Keratinocyte (primary cell): ENCODE measurements at regions not wholly inside any gene's neighbourhood (a gene's known extent, or its start where the extent isn't known, plus 50 kb on each side); places are given as distances from the start of the nearest gene placed in this dataset.

Experiments used
- DNase-seq: peaks from one replicate; pipeline ENCODE4 v3.0.0-alpha.2; 2011; ENCODE audit warnings: low read depth, missing footprints, low spot score
- FAIRE-seq: peaks from 2 replicates; lab custom pipeline; 2011; peaks lifted over from hg19 to GRCh38; lab: Jason Lieb, UNC
- H2AFZ ChIP-seq: 2 replicates; pipeline ENCODE4 v1.6.0; 2012; ENCODE audit warnings: low read length, control low read depth, inconsistent platforms; ENCODE audit not compliant: control insufficient read depth
- H3K27ac ChIP-seq: 2 replicates; pipeline ENCODE4 v1.5.1; 2011; ENCODE audit warnings: low read length; ENCODE audit not compliant: control insufficient read depth, insufficient read depth
- H3K27me3 ChIP-seq: 3 replicates; pipeline ENCODE4 v1.6.0; 2011; ENCODE audit warnings: low read length; ENCODE audit not compliant: control insufficient read depth, insufficient read depth; ENCODE audit errors: extremely low read depth
- H3K36me3 ChIP-seq, 2 experiments: 2 replicates in 1 of 2; 3 replicates in 1 of 2; pipeline ENCODE4 v1.5.1; 2011; ENCODE audit warnings: low read length in 2 of 2, mild to moderate bottlenecking in 1 of 2; ENCODE audit not compliant: control insufficient read depth in 2 of 2, insufficient read depth in 2 of 2; ENCODE audit errors: extremely low read depth in 1 of 2
- H3K4me1 ChIP-seq: 3 replicates; pipeline ENCODE4 v1.5.1; 2011; ENCODE audit warnings: low read length; ENCODE audit not compliant: control insufficient read depth, insufficient read depth; ENCODE audit errors: extremely low read depth
- H3K4me2 ChIP-seq: 3 replicates; pipeline ENCODE4 v1.6.0; 2011; ENCODE audit warnings: low read depth, low read length; ENCODE audit not compliant: control insufficient read depth, insufficient read depth; ENCODE audit errors: extremely low read depth
- H3K4me3 ChIP-seq, 3 experiments: fragments of 200-600 bp in 1 of 3; sonication (generic) in 1 of 3; 2 replicates in 2 of 3; 3 replicates in 1 of 3; pipeline ENCODE4 v1.5.1; 2011 to 2016; ENCODE audit warnings: low read length in 3 of 3, mild to moderate bottlenecking in 3 of 3, control low read depth in 2 of 3, inconsistent platforms in 1 of 3, low read depth in 1 of 3, mixed read lengths in 1 of 3, mixed run types in 1 of 3, moderate library complexity in 1 of 3; ENCODE audit not compliant: control insufficient read depth in 2 of 3, insufficient read depth in 2 of 3; ENCODE audit errors: extremely low read depth in 1 of 3
- H3K79me2 ChIP-seq: 2 replicates; pipeline ENCODE4 v1.6.0; 2012; ENCODE audit warnings: low read length; ENCODE audit not compliant: control insufficient read depth, insufficient read depth
- H3K9ac ChIP-seq: 3 replicates; pipeline ENCODE4 v1.6.0; 2011; ENCODE audit warnings: low read length; ENCODE audit not compliant: control insufficient read depth, insufficient read depth; ENCODE audit errors: extremely low read depth
- H3K9me1 ChIP-seq: 3 replicates; pipeline ENCODE4 v1.6.0; 2011; ENCODE audit warnings: low read length; ENCODE audit not compliant: control insufficient read depth, insufficient read depth; ENCODE audit errors: extremely low read depth
- H3K9me3 ChIP-seq: 2 replicates; pipeline ENCODE4 v1.5.1; 2012; ENCODE audit warnings: low read depth, low read length; ENCODE audit not compliant: control insufficient read depth
- H4K20me1 ChIP-seq: 3 replicates; pipeline ENCODE4 v1.6.0; 2011; ENCODE audit warnings: low read length; ENCODE audit not compliant: control insufficient read depth, insufficient read depth; ENCODE audit errors: extremely low read depth
- EZH2 ChIP-seq: IDR thresholded peaks from one replicate; pipeline ENCODE4 v1.6.1; 2012; ENCODE audit warnings: inconsistent platforms, mild to moderate bottlenecking, low read length, moderate library complexity
- dilution Hi-C: fragments of 300-500 bp; cut with MboI; formaldehyde crosslinking; loops from one replicate; pipeline ENCODE4 v1.7.0; 2020; ENCODE audit warnings: low sequenced_read_pairs; ENCODE audit not compliant: extremely low pct_ligation_motif_present
- TF ChIP-seq, protein P1 (sequence below), 3 experiments: IDR thresholded peaks in 1 of 3; conservative IDR thresholded peaks in 1 of 3; optimal IDR thresholded peaks in 1 of 3; 2 replicates in 2 of 3; 3 replicates in 1 of 3; pipeline versions ENCODE3 to v1.5.1; 2011; ENCODE audit warnings: low read length in 3 of 3, mild to moderate bottlenecking in 3 of 3, moderate library complexity in 2 of 3, control low read depth in 1 of 3, inconsistent platforms in 1 of 3; ENCODE audit not compliant: insufficient read depth in 2 of 3; ENCODE audit errors: extremely low read depth in 1 of 3

GRCh38 chr5:63049935-63050334 lies 471.3 kb downstream of the LRRC70 start:
- dilution Hi-C loops = no loop called here
- Histone ChIP-seq H3K9me3 (no peaks in the 10 kb centered on the region), H3K27ac (no peak overlapping the region), H3K79me2 (no peaks in the 10 kb centered on the region), H2AFZ (no peak overlapping the region), H3K4me2 (no peak overlapping the region), H3K36me3 (no peaks in the 10 kb centered on the region), H3K27me3 (no peaks in the 10 kb centered on the region), H3K9me1 (no peaks in the 10 kb centered on the region), H3K4me3 (no peak overlapping the region), H4K20me1 (no peaks in the 10 kb centered on the region), H3K4me1 (no peaks in the 10 kb centered on the region), H3K9ac (no peak overlapping the region)
- DNase-seq = no peak
- TF ChIP-seq, protein P1, sequence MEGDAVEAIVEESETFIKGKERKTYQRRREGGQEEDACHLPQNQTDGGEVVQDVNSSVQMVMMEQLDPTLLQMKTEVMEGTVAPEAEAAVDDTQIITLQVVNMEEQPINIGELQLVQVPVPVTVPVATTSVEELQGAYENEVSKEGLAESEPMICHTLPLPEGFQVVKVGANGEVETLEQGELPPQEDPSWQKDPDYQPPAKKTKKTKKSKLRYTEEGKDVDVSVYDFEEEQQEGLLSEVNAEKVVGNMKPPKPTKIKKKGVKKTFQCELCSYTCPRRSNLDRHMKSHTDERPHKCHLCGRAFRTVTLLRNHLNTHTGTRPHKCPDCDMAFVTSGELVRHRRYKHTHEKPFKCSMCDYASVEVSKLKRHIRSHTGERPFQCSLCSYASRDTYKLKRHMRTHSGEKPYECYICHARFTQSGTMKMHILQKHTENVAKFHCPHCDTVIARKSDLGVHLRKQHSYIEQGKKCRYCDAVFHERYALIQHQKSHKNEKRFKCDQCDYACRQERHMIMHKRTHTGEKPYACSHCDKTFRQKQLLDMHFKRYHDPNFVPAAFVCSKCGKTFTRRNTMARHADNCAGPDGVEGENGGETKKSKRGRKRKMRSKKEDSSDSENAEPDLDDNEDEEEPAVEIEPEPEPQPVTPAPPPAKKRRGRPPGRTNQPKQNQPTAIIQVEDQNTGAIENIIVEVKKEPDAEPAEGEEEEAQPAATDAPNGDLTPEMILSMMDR (optimal IDR thresholded peaks at IDR 0.05 in 1 of 3, IDR thresholded peaks at IDR 0.05 in 1 of 3, conservative IDR thresholded peaks at IDR 0.05 in 1 of 3; ENCODE audit: extremely low read depth in 1 of 3, insufficient read depth in 2 of 3, low read length in 3 of 3) = no peak
- no peak for TF ChIP-seq EZH2
- FAIRE-seq = no peak

- DNase-seq = no peak
- Histone ChIP-seq H3K9me1 (no peaks in the 10 kb centered on the region), H3K79me2 (no peaks in the 10 kb centered on the region), H3K9me3 (no peaks in the 10 kb centered on the region), H3K4me2 (no peak overlapping the region), H4K20me1 (no peaks in the 10 kb centered on the region), H3K27me3 (no peaks in the 10 kb centered on the region), H3K4me1 (no peaks in the 10 kb centered on the region), H3K36me3 (no peaks in the 10 kb centered on the region), H3K4me3 (no peak overlapping the region), H3K9ac (no peak overlapping the region), H2AFZ (no peak overlapping the region), H3K27ac (no peak overlapping the region)
- TF ChIP-seq, protein P1 (optimal IDR thresholded peaks at IDR 0.05 in 1 of 3, IDR thresholded peaks at IDR 0.05 in 1 of 3, conservative IDR thresholded peaks at IDR 0.05 in 1 of 3; ENCODE audit: extremely low read depth in 1 of 3, insufficient read depth in 2 of 3, low read length in 3 of 3) = no peak
- no peak for TF ChIP-seq EZH2
- dilution Hi-C loops = no loop called here
- FAIRE-seq = no peak
Measured at GRCh38 chr5:63043792-63044191, 465.2 kb downstream of the LRRC70 start.
